GM23338 (cell line): ENCODE measurements at regions not wholly inside any gene's neighbourhood (a gene's known extent, or its start where the extent isn't known, plus 50 kb on each side); places are given as distances from the start of the nearest gene placed in this dataset.

Source experiments
- ATAC-seq: fragments of 200-7000 bp; cut with Tn5 transposase; 3 replicates; pipeline ENCODE4 v1.9.1; 2020
- DNase-seq: peaks from one replicate; pipeline ENCODE4 v3.0.0-alpha.2; 2015; ENCODE audit warnings: low spot score
- H2AFZ ChIP-seq: fragments of 200-600 bp; sonication (generic); 2 replicates; pipeline ENCODE4 v1.8.0; 2016; ENCODE audit warnings: antibody characterized with exemption, mild to moderate bottlenecking, moderate library complexity
- H3F3A ChIP-seq: fragments of 200-600 bp; sonication (generic); replicated peaks from 2 replicates; pipeline ENCODE4 v1.8.0; 2017; ENCODE audit warnings: antibody characterized with exemption, mixed run types, low read depth
- H3K27ac ChIP-seq: fragments of 200-600 bp; sonication (generic); 2 replicates; pipeline ENCODE4 v1.6.1; 2016; ENCODE audit warnings: low read depth
- H3K27me3 ChIP-seq: fragments of 200-600 bp; sonication (generic); 2 replicates; pipeline ENCODE4 v1.8.0; 2016; ENCODE audit warnings: mild to moderate bottlenecking, mixed run types, moderate library complexity; ENCODE audit not compliant: insufficient read depth
- H3K36me3 ChIP-seq: fragments of 200-600 bp; sonication (generic); 2 replicates; pipeline ENCODE4 v1.8.0; 2016; ENCODE audit warnings: mild to moderate bottlenecking; ENCODE audit not compliant: insufficient read depth
- H3K4me1 ChIP-seq: fragments of 200-600 bp; sonication (generic); 2 replicates; pipeline ENCODE4 v1.8.0; 2016; ENCODE audit warnings: mild to moderate bottlenecking, moderate library complexity; ENCODE audit not compliant: insufficient read depth
- H3K4me2 ChIP-seq: fragments of 200-600 bp; sonication (generic); 2 replicates; pipeline ENCODE4 v1.7.1; 2017; ENCODE audit warnings: mixed run types
- H3K4me3 ChIP-seq: fragments of 200-600 bp; sonication (generic); 2 replicates; pipeline ENCODE4 v1.6.1; 2016; ENCODE audit warnings: mixed run types
- H3K79me2 ChIP-seq: fragments of 200-600 bp; sonication (generic); replicated peaks from 2 replicates; pipeline ENCODE4 v1.8.0; 2017; ENCODE audit warnings: mild to moderate bottlenecking; ENCODE audit not compliant: insufficient read depth
- H3K9me2 ChIP-seq: fragments of 200-600 bp; sonication (generic); 2 replicates; pipeline ENCODE4 v1.8.0; 2017; ENCODE audit not compliant: insufficient read depth
- H4K20me1 ChIP-seq: fragments of 200-600 bp; sonication (generic); replicated peaks from 2 replicates; pipeline ENCODE4 v1.8.0; 2017; ENCODE audit warnings: mild to moderate bottlenecking; ENCODE audit not compliant: insufficient read depth
- H3K27ac Mint-ChIP-seq: 2 replicates; pipeline ENCODE4 v1.8.0; 2020; ENCODE audit warnings: inconsistent platforms, mild to moderate bottlenecking, moderate library complexity, mixed read lengths
- H3K27me3 Mint-ChIP-seq: 3 replicates; pipeline ENCODE4 v1.8.0; 2022; ENCODE audit warnings: low read depth, mild to moderate bottlenecking, moderate library complexity, mixed read lengths, inconsistent platforms; ENCODE audit not compliant: insufficient read depth, poor library complexity
- H3K36me3 Mint-ChIP-seq: 3 replicates; pipeline ENCODE4 v1.8.0; 2021; ENCODE audit warnings: low read depth, mild to moderate bottlenecking, inconsistent platforms, moderate library complexity, mixed read lengths
- H3K4me1 Mint-ChIP-seq: 3 replicates; pipeline ENCODE4 v1.8.0; 2020; ENCODE audit warnings: mild to moderate bottlenecking, inconsistent platforms, mixed read lengths
- H3K4me3 Mint-ChIP-seq: 3 replicates; pipeline ENCODE4 v1.8.0; 2021; ENCODE audit warnings: moderate library complexity, mild to moderate bottlenecking, inconsistent platforms, mixed read lengths
- H3K9me3 Mint-ChIP-seq: 3 replicates; pipeline ENCODE4 v1.8.0; 2020; ENCODE audit warnings: moderate library complexity, mild to moderate bottlenecking, inconsistent platforms, mixed read lengths
- CREB1 ChIP-seq: fragments of 250-450 bp; sonication (Bioruptor Pico); IDR thresholded peaks from 2 replicates; pipeline ENCODE4 v1.5.0; 2020; ENCODE audit warnings: low read depth, mild to moderate bottlenecking, moderate library complexity
- CTCF ChIP-seq, 2 experiments: fragments of 200-600 bp in 1 of 2; sonication (generic) in 1 of 2; conservative IDR thresholded peaks; 2 replicates each; pipeline versions ENCODE4 v1.5.1 to v1.6.1; 2016 to 2017; ENCODE audit warnings: antibody characterized with exemption in 2 of 2, low read depth in 2 of 2, mild to moderate bottlenecking in 2 of 2, moderate library complexity in 1 of 2
- EZH2phosphoT487 ChIP-seq: fragments of 200-600 bp; sonication (generic); IDR thresholded peaks from one replicate; pipeline ENCODE4 v1.8.1; 2018; ENCODE audit warnings: antibody characterized with exemption; ENCODE audit not compliant: unreplicated experiment
- NANOG ChIP-seq: IDR thresholded peaks from 2 replicates; pipeline ENCODE4 v1.6.1; 2016; ENCODE audit warnings: antibody characterized with exemption, borderline replicate concordance
- POLR2AphosphoS5 ChIP-seq: IDR thresholded peaks from 2 replicates; pipeline ENCODE4 v1.6.1; 2016; ENCODE audit warnings: antibody characterized with exemption, low read depth
- REST ChIP-seq: IDR thresholded peaks from one replicate; pipeline ENCODE4 v1.6.1; 2018; ENCODE audit warnings: antibody characterized with exemption; ENCODE audit not compliant: unreplicated experiment
- STAT1 ChIP-seq: IDR thresholded peaks from one replicate; pipeline ENCODE4 v1.6.1; 2016; ENCODE audit warnings: antibody characterized with exemption; ENCODE audit not compliant: unreplicated experiment
- ZNF114 ChIP-seq: fragments of 250-450 bp; sonication (Bioruptor Pico); IDR thresholded peaks from 2 replicates; pipeline ENCODE4 v1.5.0; 2020; ENCODE audit warnings: mild to moderate bottlenecking, moderate library complexity
- ZNF331 ChIP-seq: fragments of 250-450 bp; sonication (Bioruptor Pico); IDR thresholded peaks from 2 replicates; pipeline ENCODE4 v1.5.0; 2020; ENCODE audit warnings: low read depth, mild to moderate bottlenecking, moderate library complexity
- ZNF462 ChIP-seq: fragments of 250-450 bp; sonication (Bioruptor Pico); IDR thresholded peaks from 2 replicates; pipeline ENCODE4 v1.5.0; 2020; ENCODE audit warnings: mild to moderate bottlenecking, moderate library complexity

- TF ChIP-seq ZNF462 (CRISPR knock-in tag) (no peak), STAT1 (no peak), POLR2AphosphoS5 (no peak), ZNF331 (no peak), ZNF114 (CRISPR knock-in tag) (no peak)
These were observed 869.2 kb downstream of the SLC6A15 start (continued) for GRCh38 chr12:84043355-84043754.

- no peaks in the 10 kb centered on the region for H3K4me1 Mint-ChIP-seq
- Histone ChIP-seq H3F3A (no peaks in the 10 kb centered on the region), H3K79me2 (no peaks in the 10 kb centered on the region), H3K27ac (no peak overlapping the region), H3K27me3 (no peaks in the 10 kb centered on the region), H3K4me3 (no peak overlapping the region), H3K9me2 (0 out of 2 replicates have a peak, but pooled peaks cover 8% of the 10 kb centered on the region), H3K4me1 (no peaks in the 10 kb centered on the region), H3K36me3 (0 out of 2 replicates have a peak, but pooled peaks cover 4% of the 10 kb centered on the region), H2AFZ (no peak overlapping the region), H4K20me1 (no peaks in the 10 kb centered on the region), H3K4me2 (no peak overlapping the region)
- H3K9me3 Mint-ChIP-seq, result peaks cover 14% of the 10 kb centered on the region
- no peak overlapping the region for H3K27ac Mint-ChIP-seq
- peak; percentile 1 for DNase-seq
- H3K27me3 Mint-ChIP-seq, result no peaks in the 10 kb centered on the region
- ATAC-seq, result peak; percentile 75
- peaks cover 3% of the 10 kb centered on the region; the same call in 2 of the 3 replicates for H3K36me3 Mint-ChIP-seq
- H3K4me3 Mint-ChIP-seq, result no peak overlapping the region
- no peak for TF ChIP-seq CTCF (conservative IDR thresholded peaks at IDR 0.05; ENCODE audit: low read depth in 2 of 2)
- TF ChIP-seq NANOG, result no peak
- TF ChIP-seq CREB1 (CRISPR knock-in tag), result no peak
- TF ChIP-seq ZNF331, result no peak
- TF ChIP-seq EZH2phosphoT487, result no peak
- no peak for TF ChIP-seq POLR2AphosphoS5
- no peak for TF ChIP-seq STAT1
- no peak for TF ChIP-seq REST
- TF ChIP-seq ZNF114 (CRISPR knock-in tag), result no peak
These were observed 874.4 kb downstream of the SLC6A15 start for GRCh38 chr12:84038242-84038641.
